ENCODE measurements at regions not wholly inside any gene's neighbourhood (a gene's known extent, or its start where the extent isn't known, plus 50 kb on each side); places are given as distances from the start of the nearest gene placed in this dataset.
"Not testable (repeated sequence)": the region's sequence is repeated elsewhere in the genome, so short reads cannot be mapped to it uniquely, and the experiment has no call there.

GRCh38 chr13:65584126-65584525, 1646.0 kb downstream of the PCDH9 start:
- DNase-seq, result no peak

GRCh38 chr13:65582160-65582559, 1648.0 kb downstream of the PCDH9 start:
- DNase-seq, result no peak

GRCh38 chr13:65564561-65564960, 1665.6 kb downstream of the PCDH9 start:
- DNase-seq, result not testable (repeated sequence)

GRCh38 chr13:65562305-65562704, 1667.8 kb downstream of the PCDH9 start:
- no peak for DNase-seq

- DNase-seq, result no peak
Measured at GRCh38 chr13:65560936-65561335, 1669.2 kb downstream of the PCDH9 start.

GRCh38 chr13:65555962-65556361, 1674.2 kb downstream of the PCDH9 start:
- DNase-seq, result no peak

- no peak for DNase-seq
Measured at GRCh38 chr13:65553096-65553727, 1676.9 kb downstream of the PCDH9 start.

- no peak for DNase-seq
Measured at GRCh38 chr13:65551208-65551607, 1678.9 kb downstream of the PCDH9 start.

GRCh38 chr13:65540175-65540574, 1690.0 kb downstream of the PCDH9 start:
- peak; percentile 0 for DNase-seq

- DNase-seq, result no peak
Measured at GRCh38 chr13:65535370-65535769, 1694.8 kb downstream of the PCDH9 start.

- no peak for DNase-seq
Measured at GRCh38 chr13:65532231-65532630, 1697.9 kb downstream of the PCDH9 start.

GRCh38 chr13:65530688-65531087, 1699.4 kb downstream of the PCDH9 start:
- DNase-seq, result no peak

GRCh38 chr13:65529541-65529940, 1700.6 kb downstream of the PCDH9 start:
- DNase-seq, result no peak

- DNase-seq, result no peak
Measured at GRCh38 chr13:65508745-65509144, 1721.4 kb downstream of the PCDH9 start.

- no peak for DNase-seq
Measured at GRCh38 chr13:65508338-65508737, 1721.8 kb downstream of the PCDH9 start.

- no peak for DNase-seq
Measured at GRCh38 chr13:65505941-65506340, 1724.2 kb downstream of the PCDH9 start.

GRCh38 chr13:65504213-65504612, 1725.9 kb downstream of the PCDH9 start:
- no peak for DNase-seq

GRCh38 chr13:65500481-65500880, 1729.7 kb downstream of the PCDH9 start:
- DNase-seq, result no peak

- no peak for DNase-seq
Measured at GRCh38 chr13:65499256-65499655, 1730.9 kb downstream of the PCDH9 start.

- no peak for DNase-seq
Measured at GRCh38 chr13:65497265-65497664, 1732.9 kb downstream of the PCDH9 start.

- not testable (repeated sequence) for DNase-seq
Measured at GRCh38 chr13:65490725-65491124, 1739.4 kb downstream of the PCDH9 start.

GRCh38 chr13:65488606-65489005, 1741.5 kb downstream of the PCDH9 start:
- DNase-seq, result no peak

- DNase-seq, result no peak
Measured at GRCh38 chr13:65479692-65480091, 1750.4 kb downstream of the PCDH9 start.

- no peak for DNase-seq
Measured at GRCh38 chr13:65473196-65473595, 1756.9 kb downstream of the PCDH9 start.

- no peak for DNase-seq
Measured at GRCh38 chr13:65472336-65472735, 1757.8 kb downstream of the PCDH9 start.

All from amniotic stem cell (primary cell).